Urinary bladder (tissue), 3 donors: ENCODE measurements at regions not wholly inside any gene's neighbourhood (a gene's known extent, or its start where the extent isn't known, plus 50 kb on each side); places are given as distances from the start of the nearest gene placed in this dataset.
"Not testable (repeated sequence)": the region's sequence is repeated elsewhere in the genome, so short reads cannot be mapped to it uniquely, and the experiment has no call there.

Source experiments
- DNase-seq: peaks from one replicate; pipeline ENCODE4 v3.0.0-alpha.2; 2015; ENCODE audit errors: extremely low spot score
- H3K27ac ChIP-seq: one replicate; pipeline ENCODE4 v1.5.1; 2013; ENCODE audit warnings: low read depth, mild to moderate bottlenecking, moderate library complexity
- H3K36me3 ChIP-seq: one replicate; pipeline ENCODE4 v1.6.1; 2013; ENCODE audit warnings: mild to moderate bottlenecking, moderate library complexity; ENCODE audit not compliant: insufficient read depth
- H3K4me1 ChIP-seq: one replicate; pipeline ENCODE4 v1.6.1; 2013; ENCODE audit warnings: mild to moderate bottlenecking, moderate library complexity; ENCODE audit not compliant: insufficient read depth
- H3K4me3 ChIP-seq: one replicate; pipeline ENCODE4 v1.5.1; 2013; ENCODE audit warnings: low read depth, low read length
- WGBS: extraction: QIAGEN DNeasy Blood & Tissue Kit; methylation state at CpG from one replicate; pipeline ENCODE4 v1.1.7; 2013; 5-methylcytosine and 5-hydroxymethylcytosine counted together
- donor health status: healthy with polysubstance abuse.
- donor health status: healthy.

GRCh38 chr5:106311230-106311915, 1359.4 kb downstream of the EFNA5 start:
- Histone ChIP-seq H3K4me1 (peaks cover 1% of the 10 kb centered on the region), H3K4me3 (no peak overlapping the region), H3K27ac (no peak overlapping the region), H3K36me3 (no peaks in the 10 kb centered on the region)
- WGBS: 43% methylated on average over 2 of the region's 2 CpGs
- DNase-seq: no peak

DNA sequence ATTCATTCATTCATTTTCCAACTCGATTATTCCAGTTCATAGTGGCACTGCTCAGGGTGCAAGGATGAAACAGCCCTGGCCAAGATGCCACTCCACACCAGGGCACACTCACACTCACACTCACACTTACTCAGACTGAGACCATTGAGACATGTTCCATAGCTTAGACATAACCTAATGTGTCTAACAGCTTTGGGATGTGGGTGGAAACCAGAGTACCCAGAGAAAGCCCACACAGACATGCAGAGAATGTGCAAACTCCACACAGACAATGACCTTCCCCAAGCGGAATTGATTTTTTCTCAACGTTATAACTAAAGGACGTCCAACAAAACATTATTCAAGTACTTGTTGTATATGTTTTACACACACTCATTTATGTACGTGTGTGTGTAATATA, 1363.5 kb downstream of the EFNA5 start:
- Histone ChIP-seq H3K4me1 (no peaks in the 10 kb centered on the region), H3K27ac (no peak overlapping the region), H3K4me3 (no peak overlapping the region), H3K36me3 (no peaks in the 10 kb centered on the region)
- 86% methylated on average over 5 of the region's 5 CpGs for WGBS
- no peak for DNase-seq

- Histone ChIP-seq H3K27ac (no peak overlapping the region), H3K4me1 (no peaks in the 10 kb centered on the region), H3K36me3 (no peaks in the 10 kb centered on the region), H3K4me3 (no peak overlapping the region)
- DNase-seq: no peak
- WGBS: 67% methylated on average over 4 of the region's 4 CpGs
Observed at GRCh38 chr5:106306313-106307028, 1364.3 kb downstream of the EFNA5 start.

DNA sequence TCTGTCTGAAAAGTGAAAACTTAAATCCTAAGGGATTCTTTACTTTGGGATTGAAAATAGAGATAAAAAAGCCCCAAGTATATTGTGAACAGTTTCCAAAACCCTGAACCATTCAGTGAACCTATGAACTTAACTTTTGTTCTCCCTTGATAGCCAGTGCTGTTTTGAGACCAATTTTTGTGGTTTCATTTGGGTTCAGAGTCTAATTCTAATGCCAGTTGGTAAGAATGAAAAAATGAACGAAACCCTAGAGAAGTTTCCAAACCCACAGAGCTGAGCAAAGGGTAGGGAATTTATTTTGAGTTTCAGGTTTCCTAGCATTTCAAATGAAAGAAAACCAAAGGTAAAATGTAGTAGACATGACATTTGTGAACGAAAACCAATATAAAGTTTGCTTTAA, 1366.8 kb downstream of the EFNA5 start:
- 86% methylated on average over 2 of the region's 2 CpGs for WGBS
- no peaks in the 10 kb centered on the region for H3K36me3 ChIP-seq
- DNase-seq: no peak
- H3K4me1 ChIP-seq: no peaks in the 10 kb centered on the region
- H3K27ac ChIP-seq: no peak overlapping the region
- no peak overlapping the region for H3K4me3 ChIP-seq

- WGBS: 12% methylated on average over 2 of the region's 2 CpGs
- DNase-seq: no peak
- Histone ChIP-seq H3K36me3 (no peaks in the 10 kb centered on the region), H3K4me3 (no peak overlapping the region), H3K4me1 (no peaks in the 10 kb centered on the region), H3K27ac (no peak overlapping the region)
Observed at GRCh38 chr5:106292654-106293053, 1378.1 kb downstream of the EFNA5 start.

DNA sequence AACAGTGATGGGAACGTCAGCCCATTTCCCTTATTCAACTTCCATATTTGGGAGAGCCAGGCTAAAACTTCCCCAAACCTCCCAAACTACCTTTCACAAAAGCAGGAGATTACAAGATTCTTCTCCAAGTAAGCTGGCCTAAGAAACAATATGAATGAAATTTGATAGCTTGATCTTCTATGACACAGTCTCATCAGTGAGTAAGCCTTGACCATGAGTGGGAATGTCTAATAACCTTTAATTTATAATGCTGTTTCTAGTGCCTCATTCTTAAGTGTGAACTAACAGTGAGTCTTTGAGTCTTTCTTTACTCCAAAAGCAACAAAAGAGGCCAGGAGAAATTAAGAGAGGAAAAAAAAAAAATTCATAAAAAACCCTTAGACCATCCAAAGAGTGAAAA, 1379.9 kb downstream of the EFNA5 start:
- no peaks in the 10 kb centered on the region for H3K36me3 ChIP-seq
- no peak overlapping the region for H3K4me3 ChIP-seq
- no peaks in the 10 kb centered on the region for H3K4me1 ChIP-seq
- 77% methylated on average over 1 of the region's 1 CpG for WGBS
- H3K27ac ChIP-seq: no peak overlapping the region
- no peak for DNase-seq

- no peaks in the 10 kb centered on the region for H3K4me1 ChIP-seq
- H3K27ac ChIP-seq: no peak overlapping the region
- 57% methylated on average over 3 of the region's 3 CpGs for WGBS
- DNase-seq: no peak
- no peaks in the 10 kb centered on the region for H3K36me3 ChIP-seq
- H3K4me3 ChIP-seq: no peak overlapping the region
Observed at GRCh38 chr5:106288979-106289378, 1381.8 kb downstream of the EFNA5 start.

DNA sequence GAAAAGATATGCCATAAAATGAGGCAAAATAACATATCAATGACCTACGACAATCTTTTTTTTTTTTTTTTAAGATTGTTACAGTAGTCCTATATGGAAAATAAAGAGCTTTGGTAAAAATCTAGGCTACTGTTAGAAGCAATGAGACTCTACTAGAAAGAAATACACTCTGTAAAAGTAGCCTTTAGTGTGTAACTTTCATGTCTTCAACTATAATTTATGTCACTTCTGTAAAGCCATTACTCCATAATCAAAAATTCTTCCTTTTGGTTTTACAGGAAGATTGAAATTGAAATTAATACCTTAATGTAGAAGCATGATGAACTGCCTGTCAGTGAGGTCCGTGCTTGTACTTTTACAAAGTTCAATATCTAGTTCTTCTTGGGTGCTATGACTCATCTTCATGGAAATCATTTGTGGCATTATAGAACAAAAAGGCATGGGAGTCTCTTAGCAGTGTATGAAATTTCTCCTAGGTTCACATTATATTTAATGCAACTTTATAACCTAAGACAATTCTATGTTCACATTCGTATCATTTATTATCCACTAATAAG, 1393.1 kb downstream of the EFNA5 start:
- no peak overlapping the region for H3K4me3 ChIP-seq
- no peak overlapping the region for H3K27ac ChIP-seq
- no peaks in the 10 kb centered on the region for H3K4me1 ChIP-seq
- no peaks in the 10 kb centered on the region for H3K36me3 ChIP-seq
- DNase-seq: no peak
- 90% methylated on average over 3 of the region's 3 CpGs for WGBS

DNA sequence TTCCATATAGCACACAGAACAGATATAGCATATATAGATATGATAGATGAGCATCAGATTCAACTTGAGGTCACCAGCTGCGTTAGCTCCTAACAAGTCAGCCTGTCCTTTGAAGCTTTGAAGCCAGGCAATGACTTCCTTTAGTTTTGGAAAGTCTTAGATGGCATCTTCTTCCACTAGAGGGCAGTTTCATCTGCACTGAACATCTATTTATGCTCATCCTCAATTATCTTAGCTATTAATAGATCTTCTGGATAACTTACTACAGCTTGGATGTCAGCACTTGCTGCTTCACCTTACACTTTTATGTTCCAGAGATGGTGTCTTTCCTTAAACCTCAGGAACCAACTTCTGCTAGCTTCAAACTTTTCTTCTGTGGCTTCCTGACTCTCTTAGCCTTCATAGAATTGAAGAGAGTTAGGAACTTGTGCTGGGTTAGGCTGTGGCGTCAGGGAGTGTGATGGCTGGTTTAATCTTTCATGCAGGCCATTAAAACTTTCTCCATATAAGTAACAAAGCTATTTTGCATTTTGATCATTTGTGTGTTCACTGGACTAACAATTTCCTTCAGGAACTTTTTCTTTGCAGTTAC, 1401.4 kb downstream of the EFNA5 start:
- H3K36me3 ChIP-seq: no peaks in the 10 kb centered on the region
- DNase-seq: no peak
- H3K4me3 ChIP-seq: no peak overlapping the region
- H3K4me1 ChIP-seq: no peaks in the 10 kb centered on the region
- H3K27ac ChIP-seq: no peak overlapping the region
- WGBS: 66% methylated on average over 2 of the region's 2 CpGs

GRCh38 chr5:106267256-106267655, 1403.5 kb downstream of the EFNA5 start:
- DNase-seq: no peak
- H3K27ac ChIP-seq: no peak overlapping the region
- H3K4me3 ChIP-seq: no peak overlapping the region
- 80% methylated on average over 3 of the region's 3 CpGs for WGBS
- no peaks in the 10 kb centered on the region for H3K36me3 ChIP-seq
- no peaks in the 10 kb centered on the region for H3K4me1 ChIP-seq

GRCh38 chr5:106262395-106262794, 1408.3 kb downstream of the EFNA5 start:
- H3K36me3 ChIP-seq: no peaks in the 10 kb centered on the region
- no peaks in the 10 kb centered on the region for H3K4me1 ChIP-seq
- no peak for DNase-seq
- H3K27ac ChIP-seq: no peak overlapping the region
- no peak overlapping the region for H3K4me3 ChIP-seq

- not testable (repeated sequence) for DNase-seq, H3K27ac ChIP-seq, H3K4me3 ChIP-seq, H3K4me1 ChIP-seq, H3K36me3 ChIP-seq
- 68% methylated on average over 11 of the region's 11 CpGs for WGBS
Observed at GRCh38 chr5:106259431-106260090, 1411.2 kb downstream of the EFNA5 start.

DNA sequence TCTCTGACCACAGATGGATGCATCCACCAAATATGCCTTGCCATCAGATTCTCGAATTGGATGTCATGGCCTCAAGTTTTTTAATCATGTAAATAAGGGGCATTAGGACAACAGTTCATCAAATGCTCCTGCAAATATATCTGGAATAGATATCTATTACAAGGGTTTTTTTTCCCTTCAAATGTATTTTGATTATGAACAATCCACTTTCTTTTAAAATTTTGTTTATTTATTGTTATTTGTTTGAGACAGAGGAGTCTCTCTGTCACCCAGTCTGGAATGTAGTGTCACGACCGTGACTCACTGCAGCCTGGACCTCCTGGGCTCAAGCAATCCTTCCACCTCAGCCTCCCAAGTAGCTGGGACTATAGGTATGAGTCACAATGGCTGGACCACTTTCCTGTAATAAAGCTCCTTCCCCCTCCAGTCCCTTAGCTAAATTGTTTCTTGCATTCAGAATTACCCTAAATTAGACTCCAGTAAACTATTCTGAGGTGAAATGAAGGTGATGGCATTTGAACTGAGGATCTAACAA, 1412.1 kb downstream of the EFNA5 start:
- WGBS: 84% methylated on average over 3 of the region's 3 CpGs
- no peak overlapping the region for H3K27ac ChIP-seq
- H3K4me1 ChIP-seq: no peaks in the 10 kb centered on the region
- H3K36me3 ChIP-seq: no peaks in the 10 kb centered on the region
- no peak for DNase-seq
- H3K4me3 ChIP-seq: no peak overlapping the region
